ENCODE measurements at regions not wholly inside any gene's neighbourhood (a gene's known extent, or its start where the extent isn't known, plus 50 kb on each side); places are given as distances from the start of the nearest gene placed in this dataset.

GRCh38 chr14:101134851-101135433 lies 231.4 kb upstream of the RTL1 start:
- H3K36me3 ChIP-seq (ENCODE audit: control insufficient read depth in 1 of 2, insufficient read depth in 2 of 2, low read length in 1 of 2), result no peaks in the 10 kb centered on the region
- no peak for ATAC-seq (ENCODE audit: low FRiP score)
- WGBS, 2 donors, result 61 to 73% methylated on average over 13 of the region's 13 CpGs

GRCh38 chr14:101135796-101136742 lies 232.5 kb upstream of the RTL1 start:
- no peak for ATAC-seq (ENCODE audit: low FRiP score)
- intact Hi-C loops (cut with DNase I), result no loop called here

More at GRCh38 chr14:101134851-101135433, 231.4 kb upstream of the RTL1 start:
- intact Hi-C loops (cut with DNase I), result no loop called here
- no peaks in the 10 kb centered on the region for H3K4me1 ChIP-seq (ENCODE audit: control insufficient read depth in 1 of 2, insufficient read depth in 2 of 2, low read length in 2 of 2)
- H3K27ac ChIP-seq (ENCODE audit: low read depth in 1 of 2, low read length in 2 of 2), result no peak overlapping the region
- no peaks in the 10 kb centered on the region for H3K27me3 ChIP-seq (ENCODE audit: control insufficient read depth in 1 of 2, insufficient read depth in 2 of 2, low read length in 1 of 2)
- no peak overlapping the region for H3K4me3 ChIP-seq (ENCODE audit: low read length in 2 of 2)
- no peak for DNase-seq
- H3K9me3 ChIP-seq (ENCODE audit: control insufficient read depth, low read length), result no peaks in the 10 kb centered on the region

GRCh38 chr14:101137234-101137633 lies 233.7 kb upstream of the RTL1 start:
- Histone ChIP-seq H3K4me1 (ENCODE audit: control insufficient read depth in 1 of 2, insufficient read depth in 2 of 2, low read length in 2 of 2) (no peaks in the 10 kb centered on the region), H3K27me3 (ENCODE audit: control insufficient read depth in 1 of 2, insufficient read depth in 2 of 2, low read length in 1 of 2) (no peaks in the 10 kb centered on the region), H3K4me3 (ENCODE audit: low read length in 2 of 2) (no peak overlapping the region), H3K9me3 (ENCODE audit: control insufficient read depth, low read length) (no peaks in the 10 kb centered on the region), H3K36me3 (ENCODE audit: control insufficient read depth in 1 of 2, insufficient read depth in 2 of 2, low read length in 1 of 2) (no peaks in the 10 kb centered on the region), H3K27ac (ENCODE audit: low read depth in 1 of 2, low read length in 2 of 2) (no peak overlapping the region)
- intact Hi-C loops (cut with DNase I), result no loop called here
- ATAC-seq (ENCODE audit: low FRiP score), result no peak
- 94 to 95% methylated on average over 7 of the region's 7 CpGs for WGBS, 2 donors
- DNase-seq, result no peak

More at GRCh38 chr14:101135796-101136742, 232.5 kb upstream of the RTL1 start:
- no peak for DNase-seq
- WGBS, 2 donors, result 21 to 22% methylated on average over 10 of the region's 10 CpGs
- Histone ChIP-seq H3K27me3 (ENCODE audit: control insufficient read depth in 1 of 2, insufficient read depth in 2 of 2, low read length in 1 of 2) (no peaks in the 10 kb centered on the region), H3K9me3 (ENCODE audit: control insufficient read depth, low read length) (no peaks in the 10 kb centered on the region), H3K36me3 (ENCODE audit: control insufficient read depth in 1 of 2, insufficient read depth in 2 of 2, low read length in 1 of 2) (no peaks in the 10 kb centered on the region), H3K4me1 (ENCODE audit: control insufficient read depth in 1 of 2, insufficient read depth in 2 of 2, low read length in 2 of 2) (no peaks in the 10 kb centered on the region), H3K27ac (ENCODE audit: low read depth in 1 of 2, low read length in 2 of 2) (no peak overlapping the region), H3K4me3 (ENCODE audit: low read length in 2 of 2) (no peak overlapping the region)

GRCh38 chr14:101147848-101148247 lies 244.3 kb upstream of the RTL1 start:
- Histone ChIP-seq H3K27me3 (ENCODE audit: control insufficient read depth in 1 of 2, insufficient read depth in 2 of 2, low read length in 1 of 2) (no peaks in the 10 kb centered on the region), H3K36me3 (ENCODE audit: control insufficient read depth in 1 of 2, insufficient read depth in 2 of 2, low read length in 1 of 2) (no peaks in the 10 kb centered on the region), H3K27ac (ENCODE audit: low read depth in 1 of 2, low read length in 2 of 2) (no peak overlapping the region), H3K4me1 (ENCODE audit: control insufficient read depth in 1 of 2, insufficient read depth in 2 of 2, low read length in 2 of 2) (no peaks in the 10 kb centered on the region), H3K4me3 (ENCODE audit: low read length in 2 of 2) (no peak overlapping the region), H3K9me3 (ENCODE audit: control insufficient read depth, low read length) (peaks cover 3% of the 10 kb centered on the region)
- DNase-seq, result no peak
- ATAC-seq (ENCODE audit: low FRiP score), result no peak
- intact Hi-C loops (cut with DNase I), result no loop called here
- 75 to 81% methylated on average over 2 of the region's 2 CpGs for WGBS, 2 donors

GRCh38 chr14:101150039-101150610 lies 246.6 kb upstream of the RTL1 start:
- Histone ChIP-seq H3K27ac (ENCODE audit: low read depth in 1 of 2, low read length in 2 of 2) (no peak overlapping the region), H3K36me3 (ENCODE audit: control insufficient read depth in 1 of 2, insufficient read depth in 2 of 2, low read length in 1 of 2) (no peaks in the 10 kb centered on the region), H3K9me3 (ENCODE audit: control insufficient read depth, low read length) (peaks cover 3% of the 10 kb centered on the region), H3K4me3 (ENCODE audit: low read length in 2 of 2) (no peak overlapping the region), H3K4me1 (ENCODE audit: control insufficient read depth in 1 of 2, insufficient read depth in 2 of 2, low read length in 2 of 2) (no peaks in the 10 kb centered on the region), H3K27me3 (ENCODE audit: control insufficient read depth in 1 of 2, insufficient read depth in 2 of 2, low read length in 1 of 2) (no peaks in the 10 kb centered on the region)
- intact Hi-C loops (cut with DNase I), result no loop called here
- WGBS, 2 donors, result 49 to 55% methylated on average over 6 of the region's 6 CpGs
- DNase-seq (no peak), ATAC-seq (ENCODE audit: low FRiP score) (no peak)

GRCh38 chr14:101151226-101151926 lies 247.9 kb upstream of the RTL1 start:
- intact Hi-C loops (cut with DNase I), result no loop called here
- no peaks in the 10 kb centered on the region for H3K4me1 ChIP-seq (ENCODE audit: control insufficient read depth in 1 of 2, insufficient read depth in 2 of 2, low read length in 2 of 2)
- peaks cover 1% of the 10 kb centered on the region for H3K9me3 ChIP-seq (ENCODE audit: control insufficient read depth, low read length)
- no peaks in the 10 kb centered on the region for H3K36me3 ChIP-seq (ENCODE audit: control insufficient read depth in 1 of 2, insufficient read depth in 2 of 2, low read length in 1 of 2)
- H3K27me3 ChIP-seq (ENCODE audit: control insufficient read depth in 1 of 2, insufficient read depth in 2 of 2, low read length in 1 of 2), result no peaks in the 10 kb centered on the region
- DNase-seq (no peak), ATAC-seq (ENCODE audit: low FRiP score) (peak; percentile 56)
- no peak overlapping the region for H3K27ac ChIP-seq (ENCODE audit: low read depth in 1 of 2, low read length in 2 of 2)
- WGBS, 2 donors, result 23 to 36% methylated on average over 28 of the region's 28 CpGs
- no peak overlapping the region for H3K4me3 ChIP-seq (ENCODE audit: low read length in 2 of 2)

- no peaks in the 10 kb centered on the region for H3K36me3 ChIP-seq (ENCODE audit: control insufficient read depth in 1 of 2, insufficient read depth in 2 of 2, low read length in 1 of 2)
- ATAC-seq (ENCODE audit: low FRiP score) (peak; percentile 27), DNase-seq (no peak)
- peaks cover 3% of the 10 kb centered on the region for H3K9me3 ChIP-seq (ENCODE audit: control insufficient read depth, low read length)
- 39 to 52% methylated on average over 18 of the region's 18 CpGs for WGBS, 2 donors
- H3K4me3 ChIP-seq (ENCODE audit: low read length in 2 of 2), result no peak overlapping the region
- no peak overlapping the region for H3K27ac ChIP-seq (ENCODE audit: low read depth in 1 of 2, low read length in 2 of 2)
- no peaks in the 10 kb centered on the region for H3K27me3 ChIP-seq (ENCODE audit: control insufficient read depth in 1 of 2, insufficient read depth in 2 of 2, low read length in 1 of 2)
- no peaks in the 10 kb centered on the region for H3K4me1 ChIP-seq (ENCODE audit: control insufficient read depth in 1 of 2, insufficient read depth in 2 of 2, low read length in 2 of 2)
- intact Hi-C loops (cut with DNase I), result no loop called here
Observed at GRCh38 chr14:101151927-101152305, 248.4 kb upstream of the RTL1 start.

- ATAC-seq (ENCODE audit: low FRiP score) (no peak), DNase-seq (no peak)
- no peak overlapping the region for H3K27ac ChIP-seq (ENCODE audit: low read depth in 1 of 2, low read length in 2 of 2)
- no peaks in the 10 kb centered on the region for H3K36me3 ChIP-seq (ENCODE audit: control insufficient read depth in 1 of 2, insufficient read depth in 2 of 2, low read length in 1 of 2)
- H3K4me1 ChIP-seq (ENCODE audit: control insufficient read depth in 1 of 2, insufficient read depth in 2 of 2, low read length in 2 of 2), result no peaks in the 10 kb centered on the region
- no peak overlapping the region for H3K4me3 ChIP-seq (ENCODE audit: low read length in 2 of 2)
- 83 to 90% methylated on average over 8 of the region's 8 CpGs for WGBS, 2 donors
- intact Hi-C loops (cut with DNase I), result no loop called here
- no peaks in the 10 kb centered on the region for H3K27me3 ChIP-seq (ENCODE audit: control insufficient read depth in 1 of 2, insufficient read depth in 2 of 2, low read length in 1 of 2)
- peaks cover 3% of the 10 kb centered on the region for H3K9me3 ChIP-seq (ENCODE audit: control insufficient read depth, low read length)
Observed at GRCh38 chr14:101152855-101153254, 249.3 kb upstream of the RTL1 start.
